GM18498 (cell line): ENCODE measurements at regions not wholly inside any gene's neighbourhood (a gene's known extent, or its start where the extent isn't known, plus 50 kb on each side); places are given as distances from the start of the nearest gene placed in this dataset.
"Not testable (repeated sequence)": the region's sequence is repeated elsewhere in the genome, so short reads cannot be mapped to it uniquely, and the experiment has no call there.

Source experiments
- ATAC-seq: cut with Tn5 transposase; IDR thresholded peaks from one replicate; pipeline ENCODE4 v1.9.1; 2021; ENCODE audit warnings: mild to moderate bottlenecking, moderate library complexity; ENCODE audit not compliant: unreplicated experiment

- ATAC-seq, result not testable (repeated sequence)
Measured at GRCh38 chrX:23458957-23459356, 124.3 kb downstream of the PTCHD1 start.

GRCh38 chrX:23465105-23465791, 130.6 kb downstream of the PTCHD1 start:
- no peak for ATAC-seq

- no peak for ATAC-seq
Measured at GRCh38 chrX:23465985-23466384, 131.3 kb downstream of the PTCHD1 start.

GRCh38 chrX:23478056-23478455, 143.4 kb downstream of the PTCHD1 start:
- ATAC-seq, result no peak

- no peak for ATAC-seq
Measured at GRCh38 chrX:23478561-23478960, 143.9 kb downstream of the PTCHD1 start.

GRCh38 chrX:23482561-23482960, 147.9 kb downstream of the PTCHD1 start:
- ATAC-seq, result no peak

GRCh38 chrX:23483396-23483795, 148.7 kb downstream of the PTCHD1 start:
- ATAC-seq, result no peak

GRCh38 chrX:23493941-23494374, 159.3 kb downstream of the PTCHD1 start:
- ATAC-seq, result peak; percentile 68

GRCh38 chrX:23494741-23495140, 160.1 kb downstream of the PTCHD1 start:
- no peak for ATAC-seq

- ATAC-seq, result peak; percentile 73
Measured at GRCh38 chrX:23497919-23498318, 163.3 kb downstream of the PTCHD1 start.

- no peak for ATAC-seq
Measured at GRCh38 chrX:23501974-23502373, 165.3 kb upstream of the PRDX4 start.

- ATAC-seq, result no peak
Measured at GRCh38 chrX:23503835-23504539, 163.3 kb upstream of the PRDX4 start.

GRCh38 chrX:23504540-23504884, 162.8 kb upstream of the PRDX4 start:
- no peak for ATAC-seq

- no peak for ATAC-seq
Measured at GRCh38 chrX:23504895-23505294, 162.4 kb upstream of the PRDX4 start.

GRCh38 chrX:23505531-23506303, 161.6 kb upstream of the PRDX4 start:
- ATAC-seq, result no peak

- no peak for ATAC-seq
Measured at GRCh38 chrX:23509256-23509655, 158.0 kb upstream of the PRDX4 start.

GRCh38 chrX:23511793-23512192, 155.5 kb upstream of the PRDX4 start:
- ATAC-seq, result no peak

- ATAC-seq, result no peak
Measured at GRCh38 chrX:23513121-23513520, 154.2 kb upstream of the PRDX4 start.

- ATAC-seq, result no peak
Measured at GRCh38 chrX:23514082-23514481, 153.2 kb upstream of the PRDX4 start.

GRCh38 chrX:23515028-23515427, 152.3 kb upstream of the PRDX4 start:
- ATAC-seq, result no peak

- ATAC-seq, result not testable (repeated sequence)
Measured at GRCh38 chrX:23523026-23523657, 144.2 kb upstream of the PRDX4 start.
